HEK293T (cell line): ENCODE measurements at regions not wholly inside any gene's neighbourhood (a gene's known extent, or its start where the extent isn't known, plus 50 kb on each side); places are given as distances from the start of the nearest gene placed in this dataset.
"Not testable (repeated sequence)": the region's sequence is repeated elsewhere in the genome, so short reads cannot be mapped to it uniquely, and the experiment has no call there.

Experiments
- ARNT ChIP-seq: fragments of 450-650 bp; IDR thresholded peaks from 2 replicates; pipeline ENCODE4 v1.6.1; 2017; ENCODE audit warnings: mild to moderate bottlenecking
- BHLHE40 ChIP-seq: fragments of 450-650 bp; IDR thresholded peaks from 2 replicates; pipeline ENCODE4 v1.6.1; 2016; ENCODE audit warnings: mild to moderate bottlenecking, moderate library complexity, borderline replicate concordance
- CTBP1 ChIP-seq: fragments of 450-650 bp; IDR thresholded peaks from 2 replicates; pipeline ENCODE4 v1.6.1; 2016; ENCODE audit warnings: borderline replicate concordance
- ELF4 ChIP-seq: fragments of 450-650 bp; IDR thresholded peaks from 2 replicates; pipeline ENCODE4 v1.6.1; 2017; ENCODE audit warnings: antibody characterized with exemption
- FOXK2 ChIP-seq: fragments of 450-650 bp; IDR thresholded peaks from 2 replicates; pipeline ENCODE4 v1.6.1; 2016; ENCODE audit warnings: mild to moderate bottlenecking
- FOXM1 ChIP-seq: fragments of 450-650 bp; IDR thresholded peaks from 2 replicates; pipeline ENCODE4 v1.6.1; 2017; ENCODE audit warnings: mild to moderate bottlenecking, borderline replicate concordance
- HDGF ChIP-seq: fragments of 450-650 bp; IDR thresholded peaks from 2 replicates; pipeline ENCODE4 v1.6.1; 2017; ENCODE audit warnings: antibody characterized with exemption, borderline replicate concordance
- NFRKB ChIP-seq: fragments of 450-650 bp; IDR thresholded peaks from 2 replicates; pipeline ENCODE4 v1.6.1; 2016; ENCODE audit warnings: mild to moderate bottlenecking, moderate library complexity
- PKNOX1 ChIP-seq: fragments of 450-650 bp; IDR thresholded peaks from 2 replicates; pipeline ENCODE4 v1.6.1; 2016
- SP1 ChIP-seq: fragments of 450-650 bp; IDR thresholded peaks from 2 replicates; pipeline ENCODE4 v1.6.1; 2017
- SUZ12 ChIP-seq: fragments of 450-650 bp; IDR thresholded peaks from 2 replicates; pipeline ENCODE4 v1.6.1; 2016; ENCODE audit warnings: mild to moderate bottlenecking
- TARDBP ChIP-seq: fragments of 450-650 bp; IDR thresholded peaks from 2 replicates; pipeline ENCODE4 v1.6.1; 2016
- ZNF384 ChIP-seq: fragments of 450-650 bp; IDR thresholded peaks from 2 replicates; pipeline ENCODE4 v1.6.1; 2016

GRCh38 chr4:8991449-8991848, 119.8 kb upstream of the HMX1 start:
- not testable (repeated sequence) for TF ChIP-seq TARDBP, FOXM1, BHLHE40, FOXK2, ZNF384, CTBP1, ARNT, SP1, ELF4, HDGF, NFRKB, SUZ12, PKNOX1
